ENCODE measurements at regions not wholly inside any gene's neighbourhood (a gene's known extent, or its start where the extent isn't known, plus 50 kb on each side); places are given as distances from the start of the nearest gene placed in this dataset.

DNA sequence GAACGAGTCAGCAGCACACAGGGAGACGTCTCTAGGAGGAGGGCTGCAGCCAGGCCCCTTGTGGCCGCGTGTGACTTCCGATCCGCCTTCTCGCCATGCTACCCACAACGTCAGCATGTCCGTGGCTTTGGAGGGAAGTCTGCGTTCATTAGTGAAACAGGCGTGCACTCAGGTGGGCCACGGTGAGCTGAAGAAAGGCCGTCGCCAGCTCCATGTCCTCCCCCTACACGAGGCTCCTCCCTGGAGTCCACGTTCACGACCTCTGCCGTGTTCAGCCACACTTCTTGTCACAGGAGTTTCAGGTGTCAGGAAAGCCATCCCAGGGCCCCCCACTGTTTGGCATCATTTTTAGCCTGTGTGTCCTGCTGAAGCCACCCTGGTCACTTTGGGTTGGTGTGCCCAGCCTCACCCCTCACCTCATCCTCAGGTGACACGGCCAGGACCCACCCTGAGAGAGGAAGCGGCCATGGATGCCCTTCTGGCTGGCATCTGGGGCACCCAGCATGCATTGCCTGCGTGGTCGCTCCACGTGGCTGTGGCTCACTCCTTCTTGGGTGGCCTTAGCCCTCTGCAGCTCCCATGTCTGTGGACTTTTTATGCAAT, 310.6 kb upstream of the SHH start:
- no peak for DNase-seq

DNA sequence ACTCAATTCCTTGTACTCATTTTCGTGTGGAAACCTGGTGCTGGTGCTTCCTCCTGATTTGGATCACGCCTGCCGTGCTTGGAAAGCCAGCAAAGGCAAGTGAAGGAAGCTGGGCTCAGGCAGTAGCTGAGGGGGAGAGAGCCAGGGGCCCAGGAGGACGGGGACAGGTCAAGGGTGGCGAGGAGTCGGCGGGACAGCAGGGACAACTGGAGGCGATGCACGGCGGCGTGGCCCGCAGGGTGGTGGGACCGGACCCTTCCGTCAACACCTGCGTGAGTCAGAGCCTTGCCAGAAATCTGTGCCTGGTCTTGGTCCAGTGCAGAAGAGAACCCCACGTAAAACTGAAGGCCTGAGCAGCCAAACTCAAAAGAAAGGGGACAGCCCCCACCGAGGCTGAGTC, 309.7 kb upstream of the SHH start:
- DNase-seq = no peak

DNA sequence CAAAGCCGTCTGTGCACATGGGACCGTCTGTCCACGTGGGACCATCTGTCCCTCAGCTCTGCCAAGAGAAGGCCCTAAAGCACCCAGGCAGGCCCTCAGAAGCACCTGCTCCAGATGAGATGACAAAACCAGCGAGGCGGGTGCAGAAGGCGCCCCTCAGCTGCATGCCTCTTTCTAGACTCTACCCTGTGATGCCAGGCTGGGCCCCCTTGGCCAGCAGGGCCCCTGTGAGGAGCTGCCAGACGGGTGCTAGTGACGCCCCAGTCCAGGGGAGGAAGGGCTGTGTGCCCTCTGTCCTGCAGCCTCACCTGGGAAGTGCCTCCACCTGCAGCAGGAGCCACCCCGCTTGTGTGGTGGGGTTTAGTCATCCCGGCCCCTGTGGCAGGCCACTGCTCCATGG, 309.2 kb upstream of the SHH start:
- DNase-seq = no peak

DNA sequence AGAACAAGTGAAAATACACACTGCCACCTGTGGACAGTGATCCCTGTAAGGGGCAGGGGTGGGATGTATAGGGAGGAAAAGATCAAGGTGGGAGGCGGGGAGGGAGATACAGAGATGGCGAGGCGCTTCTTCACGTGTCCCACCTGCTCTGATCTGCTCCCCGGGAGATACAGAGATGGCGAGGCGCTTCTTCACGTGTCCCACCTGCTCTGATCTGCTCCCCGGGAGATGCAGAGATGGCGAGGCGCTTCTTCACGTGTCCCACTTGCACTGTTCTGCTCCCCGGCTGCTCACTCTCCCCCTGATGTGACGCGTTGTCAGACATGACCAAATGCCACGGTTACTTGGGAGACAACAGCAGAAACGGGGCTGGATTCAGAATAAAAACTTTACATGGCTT, 308.3 kb upstream of the SHH start:
- no peak for DNase-seq

DNA sequence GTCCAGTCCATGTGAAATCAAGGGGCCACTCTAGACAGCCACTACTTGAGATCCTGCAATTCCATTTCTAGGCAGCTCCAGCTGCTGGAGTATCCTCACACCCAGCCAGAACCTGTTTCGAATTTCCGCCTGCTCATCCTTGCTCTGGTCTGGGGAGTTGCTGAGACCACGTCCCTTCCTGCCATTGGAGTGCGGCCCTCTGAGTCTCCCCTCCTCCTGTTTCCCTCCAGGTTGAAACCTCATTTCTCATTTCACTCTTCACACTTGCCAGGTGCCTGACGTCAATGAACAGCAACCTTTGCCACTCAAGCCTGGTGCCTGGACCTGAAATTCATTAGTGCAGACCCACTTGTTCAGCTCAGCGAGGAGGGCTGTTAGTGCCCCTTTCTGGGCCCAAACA, 307.5 kb upstream of the SHH start:
- no peak for DNase-seq

DNA sequence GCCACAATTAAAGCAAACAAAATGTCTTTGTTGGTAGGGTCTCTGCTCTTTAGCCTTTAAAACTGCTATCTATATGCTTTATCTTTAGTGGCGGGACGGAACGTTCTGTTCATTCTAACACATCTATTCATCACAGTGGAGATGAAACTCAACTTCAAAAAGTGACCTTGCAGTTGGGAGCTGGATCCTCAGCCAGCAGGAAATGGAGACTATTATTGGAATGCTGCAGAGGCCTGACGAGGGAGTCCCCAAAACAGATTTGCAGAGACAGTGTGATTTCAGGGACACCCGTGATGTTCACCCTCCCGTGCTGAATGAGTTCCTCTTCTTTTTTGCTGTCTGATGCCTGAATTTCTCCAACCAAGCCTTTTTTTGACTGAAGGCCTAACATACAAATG, 306.0 kb upstream of the SHH start:
- DNase-seq = no peak

DNA sequence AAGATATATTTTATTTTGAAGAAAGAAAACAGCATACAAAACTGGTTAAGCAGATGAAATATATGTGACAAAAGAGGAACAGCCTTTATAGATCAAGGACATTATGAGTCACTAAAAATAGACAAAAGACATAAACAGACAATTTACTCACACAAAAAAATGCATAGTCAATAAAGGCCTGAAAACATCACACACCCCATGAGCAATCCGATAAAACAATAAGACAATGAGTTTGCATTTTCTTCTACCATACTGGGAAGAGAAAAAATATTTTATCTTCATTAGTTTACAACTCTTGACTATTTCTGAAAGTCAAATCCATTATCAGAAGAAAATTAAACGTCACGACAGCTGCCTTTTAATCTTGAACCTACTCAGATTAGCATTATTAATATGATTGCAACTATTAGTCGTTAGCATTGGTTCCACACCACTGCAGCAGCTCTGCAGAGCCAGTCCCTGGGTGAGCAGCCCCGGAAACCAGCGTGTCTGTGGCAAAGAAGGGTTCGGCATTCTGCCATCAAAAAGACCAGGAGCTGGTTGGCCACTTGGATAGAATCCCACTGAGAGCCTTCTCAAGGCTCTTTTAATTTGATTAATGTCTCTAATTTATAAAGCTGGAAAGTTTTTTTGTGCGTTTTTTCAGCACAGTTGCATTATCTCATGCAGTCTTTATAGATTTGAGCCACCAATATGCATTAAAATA, 305.4 kb upstream of the SHH start:
- no peak for DNase-seq

DNA sequence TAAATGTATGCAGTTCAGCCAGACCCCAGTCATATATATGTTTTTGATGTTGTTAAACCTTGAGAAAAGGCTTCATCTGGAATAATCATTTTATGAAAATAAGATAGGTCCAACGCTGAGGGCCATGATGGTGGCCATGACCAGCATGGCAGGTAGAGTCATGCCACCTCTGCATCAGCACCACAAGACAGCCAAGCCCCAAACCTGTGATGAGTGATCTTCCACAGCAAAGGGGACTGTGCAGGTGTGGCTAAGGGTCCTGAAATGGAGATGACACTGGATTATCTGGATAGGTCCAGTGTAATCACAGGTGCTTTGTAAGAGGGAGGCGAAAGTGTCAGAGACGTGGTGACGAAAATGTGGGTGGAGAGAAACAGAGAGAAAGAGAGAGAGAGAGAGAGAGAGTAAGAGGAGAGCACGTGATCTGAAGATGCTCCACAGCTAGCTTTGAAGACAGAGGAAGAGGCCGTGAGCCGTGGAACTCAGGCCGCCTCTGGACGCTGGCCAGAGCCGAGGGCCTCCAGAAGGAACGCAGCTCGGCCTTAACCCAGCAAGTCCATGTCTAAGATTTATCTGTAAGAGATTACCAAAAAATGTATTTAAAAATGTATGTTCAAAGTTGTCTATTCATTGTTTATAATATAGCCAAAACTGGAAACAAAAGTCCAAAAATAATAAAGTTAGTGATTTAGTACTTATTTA, 304.4 kb upstream of the SHH start:
- DNase-seq = no peak

DNA sequence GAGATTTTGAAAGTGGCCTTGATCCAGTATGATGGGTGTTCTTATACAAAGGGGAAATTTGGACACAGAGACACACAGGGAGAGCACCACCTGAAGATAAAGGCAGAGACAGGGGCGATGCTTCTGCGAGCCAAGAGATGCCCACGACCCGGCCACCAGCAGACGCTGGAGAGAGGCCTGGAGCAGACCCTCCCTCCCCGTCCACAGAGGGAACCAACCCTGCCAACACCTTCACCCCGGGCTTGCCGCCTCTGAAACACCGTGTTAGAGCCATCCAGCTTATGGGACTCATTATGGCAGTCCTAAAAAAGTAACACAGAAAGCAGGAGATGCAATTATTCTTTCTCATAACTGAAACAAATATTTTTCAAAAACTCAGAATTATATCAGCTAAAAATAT, 303.3 kb upstream of the SHH start:
- no peak for DNase-seq

DNA sequence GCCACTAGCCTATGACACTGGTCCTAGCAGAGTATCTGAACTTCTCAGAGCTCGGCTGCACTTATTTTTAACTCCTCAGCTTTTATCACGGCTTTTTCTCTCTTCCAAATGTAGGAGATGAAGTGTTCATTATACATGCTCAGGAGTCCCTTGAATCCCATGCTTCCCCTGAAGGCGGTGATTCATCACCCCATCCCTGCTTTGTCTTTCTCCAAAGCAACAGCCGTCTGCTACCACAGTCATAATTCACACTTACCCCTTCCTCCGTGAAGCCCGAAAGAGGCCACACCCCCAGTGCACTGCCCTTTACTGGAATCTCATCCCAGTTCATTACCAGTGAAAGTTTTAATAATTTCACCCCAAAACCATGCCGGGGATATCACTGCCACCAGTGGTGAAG, 301.5 kb upstream of the SHH start:
- no peak for DNase-seq

DNA sequence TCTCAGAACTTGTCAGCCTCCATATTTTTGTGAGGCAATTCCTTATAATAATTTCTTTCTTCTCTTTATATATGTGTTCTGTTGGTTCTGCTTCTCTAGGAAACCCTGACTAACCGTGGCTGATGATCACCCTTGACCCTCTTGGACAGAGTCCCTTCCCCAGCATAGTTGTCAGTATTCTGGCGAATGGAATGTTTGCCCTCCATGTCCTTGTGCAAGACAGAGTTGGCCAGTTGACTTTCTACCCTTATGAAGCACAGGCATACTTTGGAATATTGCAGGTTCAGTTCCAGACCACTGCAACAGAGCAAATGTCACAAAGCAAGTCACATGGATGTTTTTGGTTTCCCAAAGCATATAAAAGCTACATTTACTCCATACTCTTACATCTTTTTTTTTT, 297.7 kb upstream of the SHH start:
- DNase-seq = no peak

DNA sequence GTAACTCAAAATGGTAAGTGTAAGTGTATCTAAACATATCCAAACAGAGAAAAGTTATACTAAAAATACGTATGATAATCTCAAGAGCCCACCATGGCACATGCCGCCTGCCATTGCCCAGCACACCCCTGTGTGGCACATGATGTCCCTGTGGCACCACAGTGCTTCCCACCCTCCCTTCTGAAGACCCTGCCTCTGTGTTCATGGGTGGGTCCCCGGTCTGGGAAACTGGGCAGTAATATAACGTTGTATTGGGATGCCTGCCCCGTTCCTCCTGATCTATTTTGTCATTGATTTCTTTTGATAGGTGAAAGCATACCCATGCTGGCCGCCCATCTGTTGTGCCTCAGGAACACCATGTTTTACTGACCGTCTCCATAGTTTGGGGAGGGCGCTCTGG, 296.8 kb upstream of the SHH start:
- DNase-seq = no peak

DNA sequence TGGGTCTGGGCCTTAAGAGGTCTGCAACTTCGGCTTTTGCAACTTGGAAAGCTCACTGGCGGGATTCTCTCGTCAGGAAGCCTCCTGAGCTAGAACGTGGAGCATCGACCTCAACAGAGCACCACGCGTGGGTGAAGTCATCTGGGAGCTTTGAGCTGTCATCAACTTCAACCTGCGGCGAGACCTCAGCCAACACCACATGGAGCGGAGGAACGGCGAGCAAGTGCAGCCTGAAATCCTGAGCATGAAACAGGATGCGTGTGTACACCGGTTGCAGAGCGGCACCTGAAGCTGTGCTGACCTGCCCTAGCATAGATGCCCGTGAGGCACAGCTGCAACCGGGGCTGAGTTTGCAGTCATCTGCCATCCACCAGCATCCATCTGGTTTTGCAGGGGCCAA, 295.7 kb upstream of the SHH start:
- DNase-seq = no peak

DNA sequence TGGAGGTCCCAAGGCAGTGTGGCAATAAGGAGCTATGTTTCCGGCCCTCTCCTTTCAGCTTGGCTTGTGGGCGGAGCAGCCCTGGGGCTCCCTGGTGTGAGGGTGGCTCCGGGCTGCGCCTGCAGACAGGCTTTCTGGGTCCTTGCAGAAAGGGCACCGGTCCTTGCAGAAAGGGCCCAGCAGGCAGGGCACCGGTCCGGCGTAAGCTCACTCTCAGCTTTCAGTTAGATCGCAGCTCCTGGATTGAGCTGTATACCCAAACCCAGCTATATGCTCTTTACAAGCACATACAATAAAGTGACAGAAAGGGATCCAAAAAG, 293.8 kb upstream of the SHH start:
- no peak for DNase-seq

DNA sequence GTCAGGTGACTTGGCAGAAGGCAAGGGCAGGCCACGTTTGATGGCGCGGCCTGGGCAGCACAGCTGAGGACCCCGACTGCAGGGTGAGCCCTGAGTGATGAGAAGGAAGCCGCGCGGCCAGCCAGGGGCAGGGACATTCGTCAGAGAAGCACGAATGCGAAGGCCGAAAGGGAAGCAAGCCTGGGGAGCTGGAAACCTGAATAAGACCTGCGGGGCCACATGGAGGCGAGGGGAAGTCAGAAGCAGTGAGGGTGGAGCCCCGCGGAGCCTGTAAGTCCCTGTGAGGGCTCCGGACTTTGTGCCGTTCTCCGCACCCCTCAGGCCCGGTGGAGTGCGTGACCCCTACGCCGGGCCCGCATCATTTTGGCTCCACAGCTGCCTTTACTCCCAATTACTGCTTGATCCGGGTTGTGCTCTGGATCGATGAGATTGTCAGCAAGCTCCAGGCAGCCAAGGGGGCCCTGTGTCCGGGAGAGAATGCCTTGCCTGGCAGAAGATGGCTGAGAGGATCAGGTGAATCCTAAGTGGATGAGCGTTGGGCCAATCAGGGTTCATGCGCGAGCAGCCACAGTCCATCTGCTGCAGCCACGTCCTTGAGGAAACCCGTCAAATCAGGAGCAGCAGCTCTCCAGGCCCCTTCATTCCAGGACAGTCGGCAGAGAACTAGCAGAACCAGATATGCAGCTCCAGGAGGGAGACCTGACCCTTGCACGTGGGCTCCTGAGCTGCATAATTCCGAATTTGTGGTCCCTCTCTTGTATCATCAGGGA, 293.3 kb upstream of the SHH start:
- DNase-seq = no peak

DNA sequence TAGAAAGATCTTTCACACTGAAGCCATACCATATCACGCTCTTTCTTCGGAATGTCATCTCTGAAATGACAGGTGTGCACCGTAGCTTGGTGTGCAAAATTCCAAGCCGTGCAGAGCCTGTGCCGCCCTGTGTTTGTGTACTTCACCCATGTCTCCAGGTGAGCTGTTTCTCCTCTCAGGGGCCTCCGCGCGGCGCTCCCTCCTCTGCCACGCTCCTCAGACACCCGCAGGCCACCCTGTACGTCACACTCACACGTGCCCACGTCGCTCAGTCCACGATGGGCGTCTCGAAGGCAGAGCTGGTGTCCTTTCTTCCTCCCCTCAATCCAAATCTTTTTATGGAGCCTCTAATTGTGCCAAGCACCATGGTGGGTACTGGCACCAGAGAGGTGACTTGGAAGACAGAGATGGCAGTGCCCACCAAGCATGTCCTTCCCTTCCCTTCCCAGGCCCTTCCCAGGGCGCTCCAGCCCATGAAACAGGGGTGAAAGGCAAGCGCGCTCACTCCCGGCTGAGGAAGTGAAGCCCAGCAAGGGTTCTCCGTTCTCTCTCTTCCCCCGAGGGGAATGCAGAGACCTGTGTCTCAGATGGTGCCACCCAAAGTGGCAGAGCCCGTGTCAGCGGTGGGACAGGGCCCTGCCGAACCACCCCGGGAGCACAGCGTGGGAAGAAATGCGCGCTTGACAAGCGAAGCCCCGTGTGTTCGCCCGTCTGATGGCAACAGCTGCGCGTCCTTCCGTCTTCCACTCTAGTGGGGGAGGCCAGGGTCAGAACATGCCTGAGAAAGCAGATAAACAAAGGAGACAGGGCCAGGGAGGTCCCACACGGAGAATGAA, 292.5 kb upstream of the SHH start:
- no peak for DNase-seq

DNA sequence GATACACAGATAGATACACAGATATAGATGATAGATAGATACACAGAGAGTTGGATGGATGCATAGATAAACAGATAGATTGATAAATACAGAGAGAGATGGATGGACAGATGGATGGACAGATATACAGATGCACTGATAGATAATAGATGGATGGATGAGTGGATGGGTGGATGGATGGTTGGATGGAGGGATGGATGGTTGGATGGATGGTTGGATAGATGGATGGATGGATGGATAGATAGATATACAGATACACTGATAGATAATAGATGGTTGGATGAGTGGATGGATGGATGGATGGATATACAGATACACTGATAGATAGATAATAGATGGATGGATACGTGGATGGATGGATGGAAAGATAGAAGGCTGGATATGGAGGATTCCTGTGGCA, 290.0 kb upstream of the SHH start:
- DNase-seq = no peak

DNA sequence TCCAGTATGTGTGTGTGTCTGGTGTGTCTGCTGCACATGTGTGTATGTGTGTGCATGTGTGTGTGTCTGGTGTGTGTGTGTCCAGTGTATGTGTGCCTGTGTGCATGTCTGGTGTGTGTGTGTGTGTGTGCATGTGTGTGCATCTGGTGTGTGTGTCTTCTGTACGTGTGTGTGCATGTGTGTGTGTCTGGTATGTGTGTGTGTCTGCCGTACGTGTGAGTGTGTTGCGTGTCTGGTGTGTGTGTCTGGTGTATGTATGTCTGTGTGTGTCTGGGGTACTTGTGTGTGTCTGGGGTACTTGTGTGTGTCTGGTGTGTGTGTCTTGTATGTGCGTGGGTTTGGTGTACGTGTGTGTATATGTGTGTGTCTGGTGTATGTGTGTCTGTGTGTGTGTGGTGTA, 289.1 kb upstream of the SHH start:
- DNase-seq = no peak

DNA sequence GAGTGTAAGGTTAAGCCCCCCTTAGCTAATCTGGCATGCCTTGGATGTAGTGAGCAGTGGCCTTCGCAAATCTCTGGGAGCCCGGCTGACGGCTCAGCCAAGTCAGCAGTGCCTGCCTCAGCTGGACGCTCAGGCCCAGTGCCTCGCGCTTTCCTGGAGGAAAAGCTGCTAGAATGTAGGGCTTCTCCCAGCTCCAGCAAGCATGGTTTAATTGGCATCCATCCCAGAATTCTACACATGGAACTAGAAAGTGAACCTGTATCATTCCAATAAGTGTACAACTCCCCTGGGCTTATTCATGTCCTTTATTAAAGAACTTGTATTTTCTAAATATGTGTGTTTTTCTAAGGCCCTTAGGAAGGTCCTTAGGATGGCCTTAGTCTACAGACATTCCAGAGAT, 287.8 kb upstream of the SHH start:
- DNase-seq = no peak

DNA sequence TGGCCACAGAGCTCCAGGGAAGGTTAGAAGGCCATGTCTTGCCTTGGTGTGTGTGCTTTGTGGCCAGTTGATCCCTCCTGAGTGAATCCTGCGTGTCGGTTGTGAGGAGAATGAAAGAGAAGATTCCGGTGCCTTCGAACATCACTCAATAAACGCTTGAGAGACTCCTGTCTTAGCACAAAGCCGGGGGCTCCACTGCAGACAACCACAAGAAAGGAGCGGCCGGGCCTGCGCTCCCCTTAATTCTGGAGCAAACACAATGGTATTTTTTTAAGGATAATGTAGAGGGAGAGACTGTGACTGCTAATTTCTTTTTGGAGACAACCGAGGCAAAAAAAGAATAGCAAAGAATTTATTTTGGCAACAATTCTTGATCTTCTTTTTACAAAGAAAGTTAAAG, 286.8 kb upstream of the SHH start:
- no peak for DNase-seq

DNA sequence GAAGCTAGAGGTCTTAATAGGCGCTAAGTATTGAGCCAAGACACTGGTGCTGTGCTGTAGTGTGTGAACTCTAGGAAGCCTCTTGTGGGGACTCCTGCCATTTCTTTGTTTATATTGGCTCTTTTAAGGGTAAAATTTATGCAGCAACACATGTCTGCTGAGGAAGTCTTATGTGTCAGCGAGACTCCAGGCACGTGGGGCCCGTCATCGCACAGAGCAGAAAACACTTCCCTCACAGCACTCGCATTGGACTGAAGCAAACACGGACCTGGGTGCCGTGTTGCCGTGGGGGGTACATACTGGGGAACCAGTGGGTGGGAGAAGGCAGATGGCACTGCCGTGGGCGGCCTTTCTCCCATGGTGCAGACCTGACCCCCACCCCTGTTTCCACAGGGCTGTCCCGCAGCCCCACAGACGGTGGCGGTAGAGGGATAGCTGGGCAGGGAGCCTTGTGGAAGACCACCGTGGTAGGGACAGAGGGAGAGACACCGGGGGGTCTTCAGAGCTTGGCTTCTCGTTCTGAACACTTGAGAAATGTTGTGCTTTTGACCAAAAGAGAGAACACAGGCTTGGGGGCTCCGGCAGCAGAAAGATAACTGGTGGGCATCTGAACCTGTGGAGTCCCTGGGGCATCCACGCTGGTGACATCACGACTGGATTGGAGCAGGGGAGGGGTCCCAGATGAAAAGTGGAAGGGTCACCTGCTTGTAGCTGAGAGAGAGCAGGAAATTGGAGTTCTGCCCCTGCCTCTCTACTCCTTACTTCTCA, 284.7 kb upstream of the SHH start:
- no peak for DNase-seq
